Spleen (tissue), 11 donors: ENCODE measurements at regions not wholly inside any gene's neighbourhood (a gene's known extent, or its start where the extent isn't known, plus 50 kb on each side); places are given as distances from the start of the nearest gene placed in this dataset.
A peak's percentile ranks its signal among the peaks of the same experiment; 100 is the strongest.

Experiments used
- DNase-seq: peaks from one replicate; pipeline ENCODE4 v3.0.0-alpha.2; 2020
- H3K27ac ChIP-seq, 8 donors: fragments of 200-600 bp; sonication (generic) in 7 of 8; 1 replicate in 4 of 8; 2 replicates in 4 of 8; pipeline versions ENCODE4 v1.5.0 to v1.8.0; 2016 to 2021; ENCODE audit warnings: inconsistent platforms in 4 of 8, mild to moderate bottlenecking in 4 of 8, moderate library complexity in 1 of 8
- H3K27me3 ChIP-seq, 7 donors: fragments of 200-600 bp; sonication (generic) in 6 of 7; replicated peaks in 1 of 7; 1 replicate in 4 of 7; 2 replicates in 3 of 7; pipeline versions ENCODE4 v1.5.0 to v1.8.0; 2016 to 2021; ENCODE audit warnings: inconsistent platforms in 3 of 7, mild to moderate bottlenecking in 1 of 7
- H3K36me3 ChIP-seq, 6 donors: fragments of 200-600 bp; sonication (generic) in 5 of 6; 1 replicate in 4 of 6; 2 replicates in 2 of 6; pipeline versions ENCODE4 v1.5.0 to v1.8.0; 2016 to 2021; ENCODE audit warnings: inconsistent platforms in 2 of 6
- H3K4me1 ChIP-seq, 6 donors: fragments of 200-600 bp; sonication (generic) in 5 of 6; 1 replicate in 3 of 6; 2 replicates in 3 of 6; pipeline versions ENCODE4 v1.5.0 to v1.8.0; 2016 to 2021; ENCODE audit warnings: inconsistent platforms in 3 of 6
- H3K4me3 ChIP-seq, 8 donors: fragments of 200-600 bp; sonication (generic) in 7 of 8; 1 replicate in 4 of 8; 2 replicates in 4 of 8; pipeline versions ENCODE4 v1.5.0 to v1.8.0; 2016 to 2021; ENCODE audit warnings: inconsistent platforms in 4 of 8, mild to moderate bottlenecking in 4 of 8, moderate library complexity in 2 of 8
- H3K9me3 ChIP-seq, 8 donors: fragments of 200-600 bp; sonication (generic) in 7 of 8; 1 replicate in 4 of 8; 2 replicates in 4 of 8; pipeline versions ENCODE4 v1.5.0 to v1.8.0; 2016 to 2021; ENCODE audit warnings: inconsistent platforms in 4 of 8
- CTCF ChIP-seq, 11 experiments: fragments of 200-600 bp in 7 of 11; fragments of 450-650 bp in 4 of 11; sonication (generic) in 4 of 11; IDR thresholded peaks in 8 of 11; conservative IDR thresholded peaks in 3 of 11; 1 replicate in 7 of 11; 2 replicates in 4 of 11; pipeline versions ENCODE4 v1.4.0 to v1.8.0; 2016 to 2021; ENCODE audit warnings: antibody characterized with exemption in 11 of 11, inconsistent platforms in 4 of 11, mild to moderate bottlenecking in 1 of 11
- POLR2A ChIP-seq, 3 donors: fragments of 450-650 bp; IDR thresholded peaks; one replicate each; pipeline ENCODE4 v1.5.1; 2017; ENCODE audit warnings: antibody characterized with exemption in 3 of 3, mild to moderate bottlenecking in 1 of 3
- POLR2AphosphoS5 ChIP-seq, 3 donors: sonication (generic); formaldehyde crosslinking; IDR thresholded peaks; one replicate each; pipeline ENCODE4 v1.5.1; 2017; ENCODE audit warnings: antibody characterized with exemption in 3 of 3
- WGBS, 5 donors: extraction: QIAGEN DNeasy Blood & Tissue Kit in 3 of 5; methylation state at CpG; one replicate each; pipeline versions ENCODE4 v1.1.5 to v1.1.7; 2013 to 2018; 5-methylcytosine and 5-hydroxymethylcytosine counted together
- intact Hi-C: fragments of 100-400 bp; cut with DNase I; formaldehyde crosslinking; loops from one replicate; pipeline ENCODE4 v1.15.0; 2023; ENCODE audit warnings: low total_unique reads
- donor health status: healthy with polysubstance abuse.
- donor health status: DM: no; HTN: no; CAD: no; lungs with moderate emphysema.
- donor health status: DM: no; HTN: no; CAD: no.
- donor health status: Bipolar disorder and iron deficiency.
- donor health status: healthy.
- donor health status: DM: no; HTN: no; CAD: no.
- donor health status: DM: yes; HTN: yes; CAD: no.

- Histone ChIP-seq H3K36me3 (no peaks in the 10 kb centered on the region), H3K9me3 (no peaks in the 10 kb centered on the region), H3K4me1 (peaks cover 0 to 6% (median 0%) of the 10 kb centered on the region in 6 donors), H3K27me3 (no peaks in the 10 kb centered on the region), H3K4me3 (no peak overlapping the region), H3K27ac (no peak overlapping the region)
- intact Hi-C loops, result no loop called here
- DNase-seq, result no peak
- 75 to 91% (median 83%) methylated on average over 3 of the region's 3 CpGs for WGBS, 5 donors
- TF ChIP-seq POLR2A (IDR thresholded peaks at IDR 0.05) (no peak), POLR2AphosphoS5 (IDR thresholded peaks at IDR 0.05) (no peak), CTCF (IDR thresholded peaks at IDR 0.05 in 8 of 11, conservative IDR thresholded peaks at IDR 0.05 in 3 of 11) (no peak)
Measured at GRCh38 chr17:70319516-70319915, 150.2 kb downstream of the KCNJ2 start.

DNA sequence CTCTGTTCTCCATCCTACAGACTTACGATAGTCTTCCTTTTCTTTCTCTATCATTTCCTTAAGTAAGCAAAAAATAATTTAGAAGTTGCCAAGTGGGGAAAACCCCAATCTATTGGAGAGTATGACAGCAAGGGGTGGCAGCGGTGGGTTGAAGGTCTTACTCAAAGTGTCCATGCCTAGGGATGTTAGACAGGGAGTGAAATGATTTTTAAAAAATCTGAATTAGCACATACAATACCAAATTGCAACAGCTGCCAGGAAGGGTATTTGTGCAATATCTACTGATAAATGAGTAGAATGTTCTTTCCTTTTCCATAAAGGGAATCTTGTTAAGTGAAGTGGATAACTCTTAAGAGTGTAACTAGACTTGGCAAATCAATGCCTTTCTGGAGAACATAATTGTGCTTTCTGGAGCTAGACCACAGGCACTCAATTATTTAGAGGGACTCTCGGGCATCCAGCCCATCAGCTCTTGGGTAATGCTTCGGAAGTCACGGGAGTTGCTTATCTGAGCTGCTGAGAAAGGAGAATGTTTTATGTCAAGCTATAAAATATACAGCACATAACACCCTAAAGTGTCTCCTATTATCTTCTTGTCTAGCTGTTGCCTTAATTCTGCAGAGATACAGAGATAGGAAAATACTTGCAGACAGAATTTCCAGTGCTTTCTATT lies 151.5 kb downstream of the KCNJ2 start:
- DNase-seq, result no peak
- WGBS, 5 donors, result 48 to 63% (median 57%) methylated on average over 5 of the region's 5 CpGs
- H3K27me3 ChIP-seq, result no peaks in the 10 kb centered on the region
- intact Hi-C loops, result no loop called here
- TF ChIP-seq POLR2A (IDR thresholded peaks at IDR 0.05) (no peak), CTCF (IDR thresholded peaks at IDR 0.05 in 8 of 11, conservative IDR thresholded peaks at IDR 0.05 in 3 of 11) (no peak), POLR2AphosphoS5 (IDR thresholded peaks at IDR 0.05) (no peak)
- no peaks in the 10 kb centered on the region for H3K9me3 ChIP-seq
- H3K36me3 ChIP-seq, result no peaks in the 10 kb centered on the region
- H3K4me1 ChIP-seq, result peaks cover 0 to 6% (median 0%) of the 10 kb centered on the region in 6 donors
- peak overlapping the region in 2 of 8 donors; percentile 30 to 46 for H3K27ac ChIP-seq
- no peak overlapping the region for H3K4me3 ChIP-seq

- Histone ChIP-seq H3K36me3 (no peaks in the 10 kb centered on the region), H3K27ac (peak overlapping the region in 1 of 8 donors; percentile 30), H3K4me1 (peaks cover 0 to 6% (median 0%) of the 10 kb centered on the region in 6 donors), H3K9me3 (no peaks in the 10 kb centered on the region), H3K4me3 (no peak overlapping the region), H3K27me3 (no peaks in the 10 kb centered on the region)
- WGBS, 5 donors, result 79 to 91% (median 87%) methylated on average over 4 of the region's 4 CpGs
- no peak for TF ChIP-seq POLR2A (IDR thresholded peaks at IDR 0.05)
- no peak for TF ChIP-seq CTCF (IDR thresholded peaks at IDR 0.05 in 8 of 11, conservative IDR thresholded peaks at IDR 0.05 in 3 of 11)
- TF ChIP-seq POLR2AphosphoS5 (IDR thresholded peaks at IDR 0.05), result no peak
- intact Hi-C loops, result no loop called here
- no peak for DNase-seq
Measured at GRCh38 chr17:70321352-70321751, 152.0 kb downstream of the KCNJ2 start.

DNA sequence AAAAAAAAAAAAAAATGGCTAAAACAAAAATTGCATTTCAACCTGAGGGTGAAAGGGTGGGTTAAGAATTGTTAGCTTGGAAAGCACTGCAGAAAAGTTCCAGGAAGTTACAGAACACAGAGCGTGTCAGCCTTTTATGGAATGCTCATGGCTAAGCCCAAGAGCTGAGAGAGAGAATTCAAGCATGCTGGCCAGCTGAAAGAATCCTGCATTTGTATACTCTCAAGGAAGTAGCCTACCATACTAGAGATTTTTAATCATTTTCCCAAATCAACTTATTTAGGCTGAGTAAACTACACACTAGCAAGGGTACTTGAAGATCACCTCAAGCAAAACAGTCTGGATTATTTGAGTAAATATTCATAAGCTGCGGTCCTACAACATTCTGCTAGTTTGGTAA lies 153.9 kb downstream of the KCNJ2 start:
- TF ChIP-seq CTCF (IDR thresholded peaks at IDR 0.05 in 8 of 11, conservative IDR thresholded peaks at IDR 0.05 in 3 of 11), result no peak
- no peak for TF ChIP-seq POLR2AphosphoS5 (IDR thresholded peaks at IDR 0.05)
- H3K36me3 ChIP-seq, result no peaks in the 10 kb centered on the region
- 79 to 98% (median 90%) methylated on average over 2 of the region's 2 CpGs for WGBS, 5 donors

More for the DNA sequence above, 153.9 kb downstream of the KCNJ2 start:
- no peak overlapping the region for H3K4me3 ChIP-seq
- no peak overlapping the region for H3K27ac ChIP-seq
- H3K27me3 ChIP-seq, result no peaks in the 10 kb centered on the region
- intact Hi-C loops, result no loop called here
- peaks cover 0 to 6% (median 0%) of the 10 kb centered on the region in 6 donors for H3K4me1 ChIP-seq
- no peaks in the 10 kb centered on the region for H3K9me3 ChIP-seq
- DNase-seq, result no peak
